Fibroblast of lung (primary cell): ENCODE measurements at regions not wholly inside any gene's neighbourhood (a gene's known extent, or its start where the extent isn't known, plus 50 kb on each side); places are given as distances from the start of the nearest gene placed in this dataset.

Experiments used
- DNase-seq, 2 donors: peaks; one replicate each; pipeline versions ENCODE4 v3.0.0 to v3.0.0-alpha.2; 2010; ENCODE audit warnings: low read depth in 2 of 2
- H2AFZ ChIP-seq: 2 replicates; pipeline ENCODE4 v1.5.1; 2012; ENCODE audit warnings: low read length, control low read depth, inconsistent platforms
- H3K27ac ChIP-seq: 2 replicates; pipeline ENCODE4 v1.5.1; 2011; ENCODE audit warnings: low read length, control low read depth; ENCODE audit not compliant: insufficient read depth
- H3K27me3 ChIP-seq: 2 replicates; pipeline ENCODE4 v1.5.1; 2011; ENCODE audit warnings: mild to moderate bottlenecking, low read length; ENCODE audit not compliant: control insufficient read depth, insufficient read depth
- H3K36me3 ChIP-seq: 2 replicates; pipeline ENCODE4 v1.5.1; 2011; ENCODE audit warnings: low read length; ENCODE audit not compliant: control insufficient read depth, insufficient read depth
- H3K4me1 ChIP-seq: 2 replicates; pipeline ENCODE4 v1.5.1; 2011; ENCODE audit warnings: low read length; ENCODE audit not compliant: control insufficient read depth, insufficient read depth; ENCODE audit errors: extremely low read depth
- H3K4me2 ChIP-seq: 2 replicates; pipeline ENCODE4 v1.5.1; 2011; ENCODE audit warnings: low read length, control low read depth; ENCODE audit not compliant: insufficient read depth; ENCODE audit errors: extremely low read depth
- H3K4me3 ChIP-seq, 4 experiments: fragments of 200-600 bp in 1 of 4; sonication (generic) in 1 of 4; replicated peaks in 1 of 4; 2 replicates each; pipeline ENCODE4 v1.5.1; 2011 to 2016; ENCODE audit warnings: low read length in 4 of 4, low read depth in 3 of 4, mild to moderate bottlenecking in 3 of 4, control low read depth in 2 of 4, inconsistent platforms in 1 of 4, mixed read lengths in 1 of 4; ENCODE audit not compliant: insufficient read depth in 1 of 4; ENCODE audit errors: control extremely low read depth in 1 of 4
- H3K79me2 ChIP-seq: 2 replicates; pipeline ENCODE4 v1.5.1; 2012; ENCODE audit warnings: mild to moderate bottlenecking, low read length, inconsistent platforms; ENCODE audit not compliant: control insufficient read depth, insufficient read depth
- H3K9ac ChIP-seq: 2 replicates; pipeline ENCODE4 v1.5.1; 2011; ENCODE audit warnings: mild to moderate bottlenecking, low read length, control low read depth; ENCODE audit not compliant: insufficient read depth
- H3K9me3 ChIP-seq: 2 replicates; pipeline ENCODE4 v1.5.1; 2012; ENCODE audit warnings: low read depth, low read length; ENCODE audit not compliant: control insufficient read depth, insufficient read depth
- H4K20me1 ChIP-seq: 2 replicates; pipeline ENCODE4 v1.5.1; 2011; ENCODE audit warnings: low read length; ENCODE audit not compliant: control insufficient read depth, insufficient read depth; ENCODE audit errors: extremely low read depth
- CTCF ChIP-seq, 2 donors: IDR thresholded peaks in 1 of 2; conservative IDR thresholded peaks in 1 of 2; 1 replicate in 1 of 2; 2 replicates in 1 of 2; pipeline ENCODE4 v1.5.1; 2011 to 2012; ENCODE audit warnings: low read length in 2 of 2, control low read depth in 1 of 2, inconsistent platforms in 1 of 2, low read depth in 1 of 2, mild to moderate bottlenecking in 1 of 2
- EZH2 ChIP-seq: IDR thresholded peaks from 2 replicates; pipeline ENCODE4 v1.5.1; 2012; ENCODE audit warnings: low read length, control low read depth, mild to moderate bottlenecking; ENCODE audit errors: missing control alignments

- no peaks in the 10 kb centered on the region for H3K79me2 ChIP-seq
- H3K4me1 ChIP-seq: no peaks in the 10 kb centered on the region
- no peaks in the 10 kb centered on the region for H3K36me3 ChIP-seq
- H3K4me2 ChIP-seq: no peak overlapping the region
- TF ChIP-seq EZH2 (no peak), CTCF (conservative IDR thresholded peaks at IDR 0.05 in 1 of 2, IDR thresholded peaks at IDR 0.05 in 1 of 2; ENCODE audit: low read depth in 1 of 2, low read length in 2 of 2) (no peak)
- no peak overlapping the region for H3K9ac ChIP-seq
- no peaks in the 10 kb centered on the region for H4K20me1 ChIP-seq
- no peak overlapping the region for H2AFZ ChIP-seq
- DNase-seq: no peak
- no peak overlapping the region for H3K27ac ChIP-seq
- no peak overlapping the region for H3K4me3 ChIP-seq
- H3K27me3 ChIP-seq: peaks cover 3% of the 10 kb centered on the region
- H3K9me3 ChIP-seq: no peaks in the 10 kb centered on the region
These were observed 74.3 kb downstream of the DHCR7 start for GRCh38 chr11:71373791-71374454.

GRCh38 chr11:71372693-71373657 lies 75.2 kb downstream of the DHCR7 start:
- H3K36me3 ChIP-seq: no peaks in the 10 kb centered on the region
- H3K9ac ChIP-seq: no peak overlapping the region
- no peaks in the 10 kb centered on the region for H3K9me3 ChIP-seq
- H4K20me1 ChIP-seq: no peaks in the 10 kb centered on the region
- peak; percentile 19 to 56 for DNase-seq
- H3K4me1 ChIP-seq: no peaks in the 10 kb centered on the region
- H3K27me3 ChIP-seq: peaks cover 3% of the 10 kb centered on the region
- H3K27ac ChIP-seq: no peak overlapping the region
- TF ChIP-seq CTCF (conservative IDR thresholded peaks at IDR 0.05 in 1 of 2, IDR thresholded peaks at IDR 0.05 in 1 of 2; ENCODE audit: low read depth in 1 of 2, low read length in 2 of 2): peak; percentile 56 to 63
- TF ChIP-seq EZH2: no peak
- H2AFZ ChIP-seq: no peak overlapping the region
- no peak overlapping the region for H3K4me2 ChIP-seq
- no peaks in the 10 kb centered on the region for H3K79me2 ChIP-seq
- no peak overlapping the region for H3K4me3 ChIP-seq

- TF ChIP-seq EZH2 (no peak), CTCF (conservative IDR thresholded peaks at IDR 0.05 in 1 of 2, IDR thresholded peaks at IDR 0.05 in 1 of 2; ENCODE audit: low read depth in 1 of 2, low read length in 2 of 2) (no peak)
- no peaks in the 10 kb centered on the region for H3K36me3 ChIP-seq
- no peaks in the 10 kb centered on the region for H3K9me3 ChIP-seq
- H4K20me1 ChIP-seq: no peaks in the 10 kb centered on the region
- no peak overlapping the region for H2AFZ ChIP-seq
- H3K4me2 ChIP-seq: no peak overlapping the region
- no peak for DNase-seq
- peaks cover 3% of the 10 kb centered on the region for H3K27me3 ChIP-seq
- H3K27ac ChIP-seq: no peak overlapping the region
- H3K4me1 ChIP-seq: no peaks in the 10 kb centered on the region
- H3K4me3 ChIP-seq: no peak overlapping the region
- no peaks in the 10 kb centered on the region for H3K79me2 ChIP-seq
- no peak overlapping the region for H3K9ac ChIP-seq
These were observed 76.5 kb downstream of the DHCR7 start for GRCh38 chr11:71371674-71372069.
